ENCODE measurements at regions not wholly inside any gene's neighbourhood (a gene's known extent, or its start where the extent isn't known, plus 50 kb on each side); places are given as distances from the start of the nearest gene placed in this dataset.
"Not testable (repeated sequence)": the region's sequence is repeated elsewhere in the genome, so short reads cannot be mapped to it uniquely, and the experiment has no call there.

DNA sequence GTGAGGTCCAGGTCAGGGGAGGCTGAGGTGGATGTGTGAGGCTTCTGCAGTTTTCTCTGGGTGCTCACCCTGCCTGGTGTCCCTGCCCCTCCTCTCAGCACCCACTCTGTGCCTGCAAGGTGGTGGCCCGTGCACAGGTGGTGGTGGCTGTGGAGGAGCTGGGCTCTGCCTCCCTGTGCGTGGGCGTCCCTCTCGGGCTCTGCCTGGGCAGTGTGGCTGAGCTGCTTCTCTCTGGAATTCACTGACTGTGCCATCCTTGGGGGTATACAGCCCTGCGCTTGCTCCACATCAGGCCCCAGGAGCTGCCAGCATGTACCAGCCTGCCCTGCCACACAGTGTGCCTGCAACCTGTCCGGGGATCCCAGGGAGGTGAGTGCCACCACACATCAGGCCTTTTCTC is 369.8 kb downstream of the TMEM121 start:
- not testable (repeated sequence) for DNase-seq

DNA sequence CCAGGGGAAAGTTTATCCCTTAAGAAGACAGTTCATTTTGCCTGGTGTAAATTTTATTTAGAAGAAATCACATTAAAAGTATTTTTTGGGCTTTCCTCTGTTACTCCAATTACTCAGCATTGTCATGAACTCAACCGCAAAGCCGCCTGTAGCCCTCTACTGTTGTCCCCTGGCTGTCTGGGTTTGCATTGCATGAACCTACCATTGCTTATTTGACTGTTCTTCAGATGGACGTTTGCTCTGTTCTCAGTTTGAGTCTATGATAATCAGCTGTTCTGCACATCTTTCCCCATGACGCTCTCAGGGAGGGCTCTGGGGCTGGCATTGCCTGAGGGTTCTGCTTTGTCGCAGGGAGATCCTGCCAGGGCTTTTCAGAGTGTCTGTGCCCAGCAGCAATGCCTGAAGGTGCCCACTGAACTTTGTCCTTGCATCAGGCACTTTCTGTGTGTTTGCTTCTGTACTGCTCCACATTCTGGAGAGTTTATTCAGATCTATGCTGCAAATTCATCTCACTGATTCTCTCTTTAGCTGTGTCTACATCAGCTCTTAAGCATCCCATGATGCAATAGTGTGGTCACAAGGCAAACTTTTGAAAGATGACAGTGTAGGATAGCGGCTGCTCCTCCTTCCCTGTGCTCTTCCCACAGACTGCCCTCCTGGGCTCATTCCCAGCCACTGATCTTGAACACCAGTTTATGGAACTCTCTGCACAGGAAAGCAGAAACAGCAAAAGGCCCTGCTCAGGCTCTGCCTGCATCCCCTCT is 370.8 kb downstream of the TMEM121 start:
- DNase-seq: not testable (repeated sequence)

DNA sequence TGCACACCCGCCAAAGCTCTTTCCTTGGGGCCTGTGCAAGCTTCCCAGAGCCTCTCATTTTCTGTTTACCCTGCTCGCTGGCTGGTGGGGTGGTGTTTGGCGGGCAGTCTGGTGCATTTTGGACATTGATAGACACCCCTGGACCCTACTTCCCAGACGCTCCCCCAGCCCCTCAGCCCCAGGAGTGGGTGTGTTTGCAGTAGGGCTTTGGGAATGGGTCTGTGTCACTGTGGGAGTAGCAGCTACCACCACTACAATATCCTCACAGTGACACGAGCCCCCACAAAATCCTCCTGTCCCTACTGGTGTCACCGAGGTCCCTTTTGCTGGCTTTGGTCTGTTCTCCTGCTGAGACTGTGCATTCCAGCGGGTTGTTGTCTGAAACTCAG is 371.3 kb downstream of the TMEM121 start:
- DNase-seq: no peak

DNA sequence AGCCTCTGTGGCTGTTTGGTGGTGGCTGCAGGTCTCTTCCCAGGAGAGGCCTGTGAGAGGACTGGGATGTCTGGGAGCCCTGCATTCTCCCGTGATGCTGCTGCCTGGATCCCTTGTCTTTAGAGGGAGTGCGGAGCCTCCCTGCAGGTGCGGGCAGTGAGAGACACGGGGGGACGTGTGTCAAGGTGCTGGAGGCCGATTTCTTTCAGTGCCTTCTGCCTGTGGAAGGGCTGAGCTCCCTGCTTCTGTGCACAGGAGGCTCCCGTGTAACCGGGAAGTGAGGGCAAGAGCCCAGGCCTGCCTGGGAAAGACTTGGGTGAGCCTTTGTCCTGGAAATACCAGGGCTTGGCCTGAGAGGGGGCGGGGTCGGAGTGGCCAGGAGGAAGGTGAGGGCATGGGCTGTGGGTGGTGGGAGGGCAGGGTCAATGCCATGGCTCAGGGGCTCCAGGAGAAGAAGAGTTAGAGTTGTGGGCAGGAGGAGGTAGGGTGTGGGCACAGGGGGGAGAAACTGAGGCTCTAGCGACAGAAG is 372.2 kb downstream of the TMEM121 start:
- no peak for DNase-seq

DNA sequence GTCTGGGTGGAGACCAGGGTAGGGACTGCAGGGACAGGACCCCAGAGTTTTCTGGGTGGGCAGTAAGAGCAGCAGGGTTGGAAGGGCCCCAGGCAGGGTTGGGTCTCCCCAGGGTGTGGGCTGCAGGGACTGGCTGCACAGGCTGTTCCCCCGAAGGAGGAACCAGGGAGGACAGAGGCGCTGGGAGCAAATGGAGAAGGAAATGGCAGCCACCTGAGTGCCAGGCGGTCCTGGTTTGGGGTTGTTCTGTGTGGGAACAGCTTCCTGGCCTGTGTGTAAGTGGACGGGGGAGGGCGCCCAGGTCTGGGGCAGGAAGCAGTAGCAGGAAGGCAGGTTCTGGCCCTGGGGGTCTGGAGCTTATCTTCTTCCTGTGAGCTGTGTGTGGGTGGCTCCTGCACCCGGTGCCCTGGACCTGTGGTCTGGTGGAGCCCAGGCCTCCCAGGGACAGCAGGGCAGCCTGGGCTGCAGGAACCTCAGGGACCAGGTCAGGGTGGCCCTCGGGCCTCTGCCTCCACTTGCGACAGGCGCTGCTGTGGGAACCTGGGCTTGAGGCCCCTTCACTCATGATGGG is 372.8 kb downstream of the TMEM121 start:
- DNase-seq: no peak

DNA sequence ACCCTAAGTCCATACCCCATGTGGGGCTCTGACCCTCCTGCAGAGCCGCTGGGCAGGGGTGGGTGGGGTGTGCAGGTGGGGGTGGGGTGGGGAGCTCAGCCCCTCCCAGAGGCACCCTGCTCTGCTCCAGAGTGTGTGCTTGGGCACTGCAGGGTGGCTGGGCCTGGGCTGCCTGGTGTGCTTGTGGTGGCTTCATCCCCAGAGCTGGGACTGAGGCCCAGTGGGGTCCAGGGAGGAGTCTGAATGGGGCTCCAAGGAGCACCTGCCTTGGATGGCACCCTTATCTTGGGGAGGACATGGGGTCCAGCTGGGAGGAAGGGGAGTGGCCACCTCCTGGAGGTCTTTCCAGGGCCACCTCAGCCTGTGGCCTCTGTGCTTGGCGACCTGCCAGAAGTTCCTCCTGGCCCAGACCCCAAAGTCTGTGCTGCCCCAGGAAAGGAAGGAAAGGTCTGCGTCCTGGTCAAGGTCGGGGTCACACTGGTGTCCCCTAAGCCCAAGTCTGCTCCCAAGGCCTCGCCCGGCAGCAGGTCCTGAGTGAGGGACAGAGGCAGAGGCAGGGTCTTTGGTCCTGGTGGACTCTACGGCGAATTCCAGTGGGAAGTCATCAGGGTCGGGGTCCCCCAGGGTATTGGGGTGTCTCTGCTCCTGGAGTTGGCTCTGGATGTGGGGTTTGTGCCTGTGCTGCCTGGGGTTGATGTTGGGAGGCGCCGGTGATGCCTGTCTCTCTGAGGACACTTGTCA is 373.4 kb downstream of the TMEM121 start:
- DNase-seq: no peak

DNA sequence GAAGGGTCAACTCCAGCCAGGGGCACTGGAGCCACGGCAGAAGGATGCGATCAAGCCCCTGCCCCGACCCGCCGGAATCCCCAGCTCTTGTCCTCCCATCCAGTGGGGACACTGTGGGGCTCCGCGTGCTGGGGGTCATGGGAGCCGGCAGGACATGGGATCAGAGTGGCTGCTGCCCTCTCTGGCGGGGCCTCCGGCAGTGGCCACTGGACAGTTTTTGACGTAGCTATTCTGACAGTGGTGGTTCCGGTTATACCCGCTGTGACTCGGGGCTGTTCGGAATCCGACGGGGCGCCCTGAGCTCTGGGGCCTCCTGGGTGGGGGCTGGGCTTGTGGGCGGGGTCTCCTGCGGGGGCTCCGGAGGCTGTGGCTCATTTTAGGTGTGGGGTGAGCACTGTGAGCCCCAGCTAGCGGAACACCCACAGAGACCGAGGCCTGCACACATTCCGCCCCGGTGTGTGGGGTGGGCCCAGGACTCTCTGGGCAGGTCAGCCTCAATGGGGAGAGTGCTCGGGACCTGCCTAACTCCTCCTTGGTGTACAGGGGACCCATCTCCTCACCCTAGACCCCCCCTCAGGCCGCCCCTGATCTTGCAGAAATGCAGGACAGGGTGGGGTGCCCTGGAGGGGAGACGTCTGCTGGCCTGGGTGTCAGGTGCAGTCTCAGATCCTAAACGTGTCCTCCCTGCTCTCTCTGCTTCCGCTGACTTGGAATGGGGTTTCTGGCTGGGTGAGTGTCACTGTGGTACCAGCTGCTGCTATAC is 374.2 kb downstream of the TMEM121 start:
- no peak for DNase-seq

DNA sequence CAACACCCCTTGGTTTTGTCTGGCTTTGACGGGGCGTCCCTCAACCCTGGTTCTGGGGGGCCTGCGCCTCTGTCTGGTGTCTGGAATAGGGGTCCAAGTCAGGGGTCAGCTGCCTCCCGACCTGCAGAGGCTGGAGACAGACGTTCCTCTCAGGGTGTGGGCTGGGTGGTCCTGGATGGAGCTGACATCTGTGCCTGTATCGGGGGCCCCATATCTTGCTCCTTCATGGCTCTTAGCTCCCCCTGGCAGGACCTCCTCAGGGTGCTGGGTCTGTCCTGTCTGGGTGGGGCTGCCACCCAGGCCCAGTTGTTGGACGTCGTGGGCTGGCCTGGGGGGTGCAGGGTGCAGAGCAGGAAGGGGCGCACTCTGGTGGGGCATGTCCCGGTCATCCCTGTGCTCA is 374.8 kb downstream of the TMEM121 start:
- no peak for DNase-seq

DNA sequence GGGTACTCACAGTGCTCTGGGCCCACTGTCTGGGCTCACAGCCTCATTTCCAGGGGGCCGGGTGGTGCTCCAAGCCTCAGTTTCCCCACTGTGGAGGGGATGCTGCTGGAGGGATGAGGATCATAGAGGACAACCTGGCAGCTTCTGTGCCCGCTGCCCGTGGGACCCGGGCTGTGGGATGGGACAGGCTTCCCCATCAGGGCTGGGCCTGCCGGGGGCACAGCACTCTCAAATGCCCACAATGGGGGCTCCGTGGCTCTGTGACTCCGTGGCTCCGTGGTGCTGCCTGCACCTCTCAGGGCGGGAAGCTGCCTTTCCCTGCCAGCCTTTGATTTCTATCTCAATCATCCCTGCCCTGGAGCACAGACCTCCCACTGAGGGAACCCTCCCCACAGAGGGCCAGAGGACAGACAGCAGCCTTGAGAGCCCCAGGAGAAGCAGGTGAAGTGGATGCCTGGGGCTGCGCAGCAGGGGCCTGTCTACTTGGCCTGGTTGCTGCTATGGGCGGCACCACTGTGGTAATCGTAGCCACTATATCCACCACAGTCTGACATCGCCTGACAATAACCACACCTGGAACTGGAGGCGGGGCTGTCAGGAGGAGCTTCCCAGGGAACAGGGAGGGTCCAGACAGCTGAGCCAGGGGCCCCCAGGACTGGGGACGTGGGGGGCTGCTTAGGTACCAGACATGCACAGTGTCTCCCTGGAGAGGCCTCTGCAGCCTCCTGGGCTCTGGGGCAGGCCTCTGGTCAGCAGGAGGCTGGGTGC is 375.9 kb downstream of the TMEM121 start:
- DNase-seq: no peak

DNA sequence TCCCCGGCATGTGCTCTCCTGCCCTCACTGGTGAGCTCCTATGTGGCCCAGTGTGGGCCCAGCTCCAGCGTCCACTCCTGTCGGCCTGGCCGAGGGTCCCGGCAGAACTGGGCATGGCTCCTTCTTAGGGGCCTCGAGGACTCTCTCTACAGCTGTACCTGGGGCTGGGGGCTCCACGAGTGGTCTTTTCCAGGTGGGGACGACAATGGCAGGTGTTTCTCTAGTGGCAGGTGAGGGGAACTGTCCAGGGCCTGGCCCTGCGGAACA is 376.4 kb downstream of the TMEM121 start:
- not testable (repeated sequence) for DNase-seq

DNA sequence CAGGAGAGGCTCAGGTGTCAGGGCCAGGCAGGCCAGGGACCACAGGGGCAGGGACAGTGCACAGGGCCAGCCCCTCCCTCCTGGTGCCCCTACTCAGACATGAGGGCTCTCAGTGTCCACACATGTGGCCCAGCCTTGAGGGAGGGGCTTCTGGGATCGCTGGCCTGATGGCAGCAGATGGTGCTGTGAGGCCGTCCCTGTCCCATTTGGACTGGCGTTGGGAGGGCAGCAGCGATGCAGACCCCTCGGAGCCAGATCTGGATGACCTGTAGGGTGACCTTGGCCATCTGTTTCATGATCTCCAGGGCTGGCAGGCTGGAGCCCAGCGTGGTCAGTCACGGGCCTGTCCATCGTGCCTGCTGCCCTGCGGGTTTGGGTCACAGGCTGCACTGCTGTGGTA is 377.6 kb downstream of the TMEM121 start:
- no peak for DNase-seq

DNA sequence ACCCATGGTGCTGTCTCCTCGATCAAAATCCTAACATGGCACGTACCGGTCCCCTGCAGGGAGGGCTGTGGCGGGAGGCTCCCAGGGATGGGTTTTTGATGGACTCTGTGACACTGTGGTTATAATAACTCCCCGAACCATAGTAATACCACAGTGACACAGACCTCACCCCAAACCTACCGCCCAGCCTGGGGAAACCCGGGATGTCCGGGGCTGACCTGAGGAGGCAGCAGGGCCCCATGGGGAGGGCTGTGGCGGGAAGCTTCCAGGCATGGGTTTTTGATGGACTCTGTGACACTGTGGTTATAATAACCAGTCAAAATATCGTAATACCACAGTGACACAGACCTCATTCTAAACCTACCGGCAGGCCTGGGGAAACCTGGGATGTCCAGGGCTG is 378.0 kb downstream of the TMEM121 start:
- no peak for DNase-seq

DNA sequence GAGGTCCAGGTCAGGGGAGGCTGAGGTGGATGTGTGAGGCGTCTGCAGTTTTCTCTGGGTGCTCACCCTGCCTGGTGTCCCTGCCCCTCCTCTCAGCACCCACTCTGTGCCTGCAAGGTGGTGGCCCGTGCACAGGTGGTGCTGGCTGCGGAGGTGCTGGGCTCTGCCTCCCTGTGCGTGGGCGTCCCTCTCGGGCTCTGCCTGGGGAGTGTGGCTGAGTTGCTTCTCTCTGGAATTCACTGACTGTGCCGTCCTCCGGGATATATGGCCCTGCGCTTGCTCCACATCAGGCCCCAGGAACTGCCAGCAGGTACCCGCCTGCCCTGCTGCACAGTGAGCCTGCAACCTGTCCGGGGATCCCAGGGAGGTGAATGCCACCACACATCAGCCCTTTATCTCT is 379.1 kb downstream of the TMEM121 start:
- DNase-seq: no peak

DNA sequence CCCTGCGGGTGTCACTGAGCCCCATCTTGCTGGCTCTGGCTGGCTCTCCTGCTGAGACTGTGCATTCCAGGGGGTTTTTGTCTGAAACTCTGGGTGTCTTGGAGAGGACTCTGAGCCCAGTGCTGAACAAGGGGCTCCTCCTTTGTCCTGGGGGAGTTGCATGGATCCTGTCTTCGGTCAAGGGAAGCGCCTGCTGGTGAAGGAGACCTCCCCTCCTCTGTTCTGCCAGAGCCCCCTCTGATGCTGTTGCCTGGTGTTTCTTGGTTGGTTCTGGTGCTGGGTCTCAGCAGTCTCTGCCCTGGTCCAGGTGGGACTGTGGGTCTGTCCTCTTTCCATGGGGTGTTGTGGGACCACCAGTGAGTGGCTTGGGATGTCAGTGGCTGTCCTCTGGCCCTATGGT is 380.9 kb downstream of the TMEM121 start:
- DNase-seq: no peak

DNA sequence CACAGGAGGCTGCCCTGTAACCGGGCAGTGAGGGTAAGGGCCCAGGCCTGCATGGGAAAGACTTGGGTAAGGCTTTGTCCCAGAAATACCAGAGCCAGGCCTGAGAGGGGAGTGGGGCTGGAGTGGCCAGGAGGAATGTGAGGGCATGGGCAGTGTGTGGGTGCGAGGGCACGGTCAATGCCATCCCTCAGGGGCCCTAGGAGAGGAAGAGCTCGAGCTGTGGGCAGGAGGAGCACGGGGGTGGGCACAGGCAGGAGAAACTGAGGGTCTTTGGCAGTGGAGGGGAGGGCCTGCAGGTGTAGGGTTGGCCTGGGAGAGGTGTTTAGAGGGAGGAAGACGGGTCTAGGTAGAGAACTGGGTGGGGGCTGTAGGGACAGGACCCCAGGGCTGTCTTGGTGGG is 381.6 kb downstream of the TMEM121 start:
- DNase-seq: no peak

DNA sequence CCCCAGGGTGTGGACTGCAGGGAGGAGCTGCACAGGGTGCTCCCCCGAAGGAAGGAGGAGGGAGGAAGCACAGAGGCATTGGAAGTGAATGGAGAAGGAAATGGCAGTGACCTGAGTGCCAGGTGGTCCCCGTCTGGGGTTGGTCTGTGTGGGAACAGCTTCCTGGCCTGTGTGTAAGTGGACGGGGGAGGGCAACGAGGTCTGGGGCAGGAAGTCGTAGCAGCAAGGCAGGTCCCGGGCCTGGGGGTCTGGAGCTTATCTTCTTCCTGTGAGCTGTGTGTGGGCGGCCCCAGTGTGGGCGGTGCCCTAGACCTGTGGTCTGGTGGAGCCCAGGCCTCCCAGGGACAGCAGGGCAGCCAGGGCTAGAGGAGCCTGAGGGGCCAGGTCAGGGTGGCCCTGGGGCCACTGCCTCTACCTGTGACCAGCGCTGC is 382.1 kb downstream of the TMEM121 start:
- no peak for DNase-seq

DNA sequence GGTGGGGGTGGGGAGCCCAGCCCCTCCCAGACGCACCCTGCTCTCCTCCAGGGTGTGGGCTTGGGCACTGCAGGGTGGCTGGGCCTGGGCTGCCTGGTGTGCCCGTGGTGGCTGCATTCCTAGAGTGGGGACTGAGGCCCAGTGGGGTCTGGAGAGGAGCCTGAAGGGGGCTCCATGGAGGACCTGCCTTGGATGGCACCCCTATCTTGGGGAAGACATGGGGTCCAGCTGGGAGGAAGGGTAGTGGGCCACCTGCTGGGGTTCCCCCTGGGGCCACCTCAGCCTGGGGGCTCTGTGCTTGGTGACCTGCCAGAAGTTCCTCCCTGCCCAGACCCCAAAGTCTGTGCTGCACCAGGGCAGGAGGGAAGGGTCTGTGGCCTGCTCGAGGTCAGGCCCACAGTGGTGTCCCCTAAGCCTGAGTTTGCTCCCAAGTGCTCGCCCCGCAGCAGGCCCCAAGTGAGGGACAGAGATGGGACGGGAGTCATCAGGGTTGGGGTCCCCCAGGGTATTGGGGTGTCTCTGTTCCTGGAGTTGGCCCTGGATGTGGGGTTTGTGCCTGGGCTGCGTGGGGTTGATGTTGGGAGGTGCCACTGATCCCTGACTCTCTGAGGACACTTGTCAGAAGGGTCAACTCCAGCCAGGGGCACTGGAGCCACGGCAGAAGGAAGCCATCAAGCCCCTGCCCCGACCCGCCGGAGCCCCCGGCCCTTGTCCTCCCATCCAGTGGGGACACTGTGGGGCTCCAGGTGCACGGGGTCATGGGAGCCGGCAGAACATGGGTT is 382.9 kb downstream of the TMEM121 start:
- DNase-seq: no peak

DNA sequence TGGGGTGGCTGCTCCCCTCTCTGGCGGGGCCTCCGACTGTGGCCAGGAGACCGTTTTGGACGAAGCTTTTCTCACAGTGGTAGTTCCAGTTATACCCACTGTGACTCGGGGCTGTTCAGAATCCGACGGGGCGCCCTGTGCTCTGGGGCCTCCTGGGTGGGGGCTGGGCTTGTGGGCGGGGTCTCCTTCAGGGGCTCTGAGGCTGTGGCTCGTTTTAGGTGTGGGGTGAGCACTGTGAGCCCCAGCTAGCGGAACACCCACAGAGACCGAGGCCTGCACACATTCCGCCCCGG is 383.4 kb downstream of the TMEM121 start:
- not testable (repeated sequence) for DNase-seq

DNA sequence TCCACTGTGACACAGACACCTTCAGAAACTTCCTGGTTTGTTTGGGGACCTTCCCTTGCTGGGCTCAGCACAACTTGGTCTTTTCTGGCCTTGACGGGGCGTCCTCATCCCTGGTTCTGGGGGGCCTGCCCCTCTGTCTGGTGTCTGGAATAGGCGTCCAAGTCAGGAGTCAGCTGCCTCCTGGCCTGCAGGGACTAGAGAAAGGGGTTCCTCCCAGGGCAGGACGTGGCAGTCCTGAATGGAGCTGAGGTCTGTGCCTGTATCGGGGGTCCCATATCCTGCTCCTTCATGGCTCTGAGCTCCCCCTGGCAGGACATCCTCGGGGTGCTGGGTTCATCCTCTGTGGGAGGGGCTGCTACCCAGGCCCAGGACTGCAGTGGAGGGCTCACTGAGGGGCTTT is 384.0 kb downstream of the TMEM121 start:
- no peak for DNase-seq

DNA sequence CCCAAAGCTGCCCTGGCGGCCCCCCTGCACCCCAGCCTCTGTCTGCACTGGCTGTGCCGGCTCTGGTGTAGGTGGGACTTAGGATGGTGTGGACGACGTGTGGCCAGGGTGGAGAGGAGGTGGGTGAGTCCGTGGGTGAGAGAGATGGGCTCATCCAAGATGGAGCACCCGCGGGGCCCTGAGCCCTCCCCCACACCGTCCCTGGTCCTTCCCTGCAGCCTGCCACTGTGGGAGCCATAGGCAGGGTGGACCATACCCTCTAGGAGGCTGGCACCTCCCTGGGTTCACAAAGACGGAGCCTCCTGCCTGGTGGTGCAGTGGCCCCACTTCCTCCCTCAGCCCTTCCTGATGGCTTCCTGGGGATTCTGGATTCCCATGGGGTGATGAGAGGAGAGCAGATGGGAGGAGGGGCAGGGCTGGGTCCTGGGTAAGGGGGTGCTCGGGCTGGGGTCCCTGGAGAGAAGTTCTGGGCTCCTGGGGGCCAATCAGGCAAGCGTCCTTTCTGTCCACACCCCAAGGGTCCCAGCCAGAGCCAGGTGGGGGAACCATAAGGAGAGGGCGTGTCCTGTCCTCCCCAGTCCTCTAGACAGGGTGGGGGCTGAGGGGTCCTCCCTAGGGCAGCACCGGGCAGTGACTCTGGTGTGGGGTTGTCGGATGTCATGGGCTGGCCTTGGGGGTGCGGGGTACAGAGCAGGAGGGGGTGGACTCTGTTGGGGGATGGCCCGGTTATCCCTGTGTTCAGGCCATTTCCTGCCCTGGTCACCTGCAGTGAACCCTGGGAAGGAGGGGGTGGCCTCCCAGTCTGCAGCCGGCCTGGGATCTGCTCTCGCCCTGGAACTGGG is 384.8 kb downstream of the TMEM121 start:
- DNase-seq: no peak

DNA sequence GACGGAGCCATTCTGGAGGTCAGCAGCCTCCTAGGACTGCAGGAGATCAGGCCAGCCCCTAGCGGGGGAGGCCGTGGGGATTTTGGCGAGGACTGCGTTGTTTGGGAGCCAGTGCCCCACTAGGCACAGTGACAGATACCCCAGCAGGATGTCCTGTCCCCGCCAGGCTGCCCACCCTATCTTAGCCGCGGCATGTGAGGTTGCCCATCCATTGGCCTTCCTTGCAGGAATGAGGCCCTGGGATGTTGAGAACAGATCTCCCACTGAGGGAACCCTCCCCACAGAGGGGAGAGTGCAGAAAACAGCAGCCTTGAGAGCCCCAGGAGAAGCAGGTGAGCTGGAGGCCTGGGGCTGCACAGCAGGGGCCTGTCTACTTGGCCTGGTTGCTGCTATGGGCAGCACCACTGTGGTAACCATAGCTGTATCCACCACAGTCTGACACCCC is 385.5 kb downstream of the TMEM121 start:
- not testable (repeated sequence) for DNase-seq
